ENCODE measurements at regions not wholly inside any gene's neighbourhood (a gene's known extent, or its start where the extent isn't known, plus 50 kb on each side); places are given as distances from the start of the nearest gene placed in this dataset.
"Not testable (repeated sequence)": the region's sequence is repeated elsewhere in the genome, so short reads cannot be mapped to it uniquely, and the experiment has no call there.

- ATAC-seq, result no peak
Observed at GRCh38 chr5:72760259-72760658, 56.2 kb upstream of the TNPO1 start.

DNA sequence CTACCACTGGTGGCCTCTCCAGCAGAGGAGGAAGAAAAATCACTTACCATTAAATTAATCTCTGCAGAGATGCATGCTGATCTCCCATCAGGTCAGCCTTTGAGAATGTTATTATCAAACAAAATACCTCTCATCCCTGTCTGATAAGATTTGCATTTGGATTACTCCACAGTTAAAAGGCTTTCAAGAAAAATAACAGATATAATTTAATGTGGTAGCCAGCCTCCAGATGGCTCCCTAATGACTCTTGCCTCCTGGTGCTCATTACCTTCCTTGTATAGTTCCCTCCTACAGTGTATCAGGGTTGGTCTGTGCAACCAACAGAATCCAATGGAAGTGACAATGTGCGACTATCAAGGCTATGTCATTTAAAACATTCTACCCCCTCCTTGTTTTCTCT is 63.6 kb upstream of the TNPO1 start:
- ATAC-seq, result no peak

- ATAC-seq, result no peak
Observed at GRCh38 chr5:72749362-72749997, 67.0 kb upstream of the TNPO1 start.

DNA sequence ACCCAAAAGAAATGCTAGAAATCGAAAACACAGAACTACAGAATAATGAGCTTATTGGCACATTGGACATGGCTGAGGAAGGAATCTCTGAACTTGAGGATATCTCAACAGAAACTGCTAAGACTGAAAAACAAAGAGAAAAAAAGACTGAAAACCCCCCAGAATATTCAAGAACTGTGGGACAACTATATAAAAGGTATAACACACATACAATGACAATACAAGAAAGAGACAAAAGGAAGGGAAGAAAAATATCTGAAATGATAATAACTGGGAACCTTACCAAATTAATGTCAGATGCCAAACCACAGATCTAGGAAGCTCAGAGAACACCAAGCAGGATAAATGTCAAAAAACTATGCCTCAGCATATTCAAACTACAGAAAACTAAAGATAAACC is 68.6 kb upstream of the TNPO1 start:
- no peak for ATAC-seq

DNA sequence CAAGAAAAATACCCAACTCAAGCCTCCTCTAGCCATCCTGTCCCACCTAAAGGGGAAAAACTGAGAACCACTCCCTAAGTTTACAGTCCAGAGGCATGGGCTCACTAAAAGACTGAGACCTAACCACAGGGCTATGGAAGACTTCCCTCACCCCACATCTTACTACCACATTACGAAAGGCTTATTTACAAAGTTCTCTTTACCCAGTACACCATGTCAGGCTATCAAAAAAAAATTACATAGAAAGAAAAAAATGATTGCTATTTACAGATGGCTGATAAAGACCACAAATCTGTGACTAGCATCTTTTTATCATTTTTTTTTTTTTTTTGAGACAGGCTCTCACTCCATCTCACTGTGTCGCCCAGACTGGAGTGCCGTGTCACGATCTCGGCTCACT is 69.7 kb upstream of the TNPO1 start:
- no peak for ATAC-seq

DNA sequence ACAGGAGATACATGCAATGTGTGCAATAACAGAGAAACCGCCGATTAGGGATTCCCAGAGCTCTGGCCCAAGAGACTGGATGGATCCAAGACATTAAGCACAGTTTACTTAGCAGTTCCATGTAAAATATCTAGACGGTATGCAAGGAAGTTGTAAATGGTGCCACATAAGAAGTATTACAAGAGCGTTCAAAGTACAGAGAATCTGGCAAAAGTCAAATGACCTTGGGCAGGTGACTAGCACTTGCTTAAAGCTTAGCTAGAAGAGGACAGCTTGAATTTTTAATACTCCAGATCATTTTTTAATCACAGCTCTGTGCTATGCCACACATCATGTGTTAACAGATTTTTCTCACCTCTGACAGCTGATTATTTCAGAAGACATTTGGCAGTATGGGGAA is 72.3 kb upstream of the TNPO1 start:
- ATAC-seq, result no peak

GRCh38 chr5:72741805-72742204 is 74.7 kb upstream of the TNPO1 start:
- no peak for ATAC-seq

DNA sequence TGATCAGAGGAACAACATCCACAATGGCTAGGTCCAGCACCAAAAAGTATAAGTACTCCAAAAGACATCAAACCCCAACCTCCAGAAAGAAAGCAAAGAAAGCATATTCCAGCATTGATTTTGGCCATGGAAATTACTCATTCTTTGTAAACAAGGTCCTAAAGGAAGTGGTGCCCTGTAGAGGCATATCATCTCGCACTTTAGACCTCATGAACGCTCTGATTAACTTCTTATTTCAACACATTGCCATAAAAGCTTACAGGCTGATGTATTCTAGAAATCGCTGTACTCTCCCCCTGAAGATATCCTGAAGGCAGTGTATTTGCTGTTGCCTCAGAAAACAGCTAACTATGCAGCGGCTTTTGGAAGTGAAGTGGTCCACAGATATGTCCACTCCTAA is 82.7 kb upstream of the TNPO1 start:
- ATAC-seq, result no peak

- no peak for ATAC-seq
Observed at GRCh38 chr5:72723581-72723980, 92.9 kb upstream of the TNPO1 start.

- ATAC-seq, result no peak
Observed at GRCh38 chr5:72722792-72723452, 93.5 kb upstream of the TNPO1 start.

- ATAC-seq, result no peak
Observed at GRCh38 chr5:72721844-72722243, 94.6 kb upstream of the TNPO1 start.

- ATAC-seq, result no peak
Observed at GRCh38 chr5:72720205-72720604, 96.3 kb upstream of the TNPO1 start.

- ATAC-seq, result no peak
Observed at GRCh38 chr5:72711351-72711750, 105.1 kb upstream of the TNPO1 start.

GRCh38 chr5:72709341-72709740 is 107.1 kb upstream of the TNPO1 start:
- no peak for ATAC-seq

DNA sequence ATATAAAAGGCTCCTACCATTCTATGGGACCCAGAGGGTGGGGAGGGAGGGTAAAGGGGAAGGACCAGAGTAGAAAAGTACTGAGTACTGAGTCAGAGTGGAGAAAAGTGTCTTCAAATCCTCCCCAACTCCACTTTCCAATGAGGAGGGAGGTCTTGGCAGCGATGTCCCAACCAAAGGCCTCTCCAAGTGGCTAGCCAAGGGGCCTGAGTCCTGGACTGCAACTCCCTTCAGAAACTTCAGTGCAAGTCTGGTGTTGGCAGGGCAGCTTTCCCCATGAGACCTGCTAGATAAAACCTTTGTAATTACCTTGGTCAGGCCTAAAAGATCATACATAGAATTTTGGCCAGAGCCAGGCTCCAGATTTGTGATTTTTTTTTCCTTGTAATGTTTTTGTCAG is 111.3 kb upstream of the TNPO1 start:
- ATAC-seq, result no peak

- no peak for ATAC-seq
Observed at GRCh38 chr5:72703876-72704275, 112.6 kb upstream of the TNPO1 start.

DNA sequence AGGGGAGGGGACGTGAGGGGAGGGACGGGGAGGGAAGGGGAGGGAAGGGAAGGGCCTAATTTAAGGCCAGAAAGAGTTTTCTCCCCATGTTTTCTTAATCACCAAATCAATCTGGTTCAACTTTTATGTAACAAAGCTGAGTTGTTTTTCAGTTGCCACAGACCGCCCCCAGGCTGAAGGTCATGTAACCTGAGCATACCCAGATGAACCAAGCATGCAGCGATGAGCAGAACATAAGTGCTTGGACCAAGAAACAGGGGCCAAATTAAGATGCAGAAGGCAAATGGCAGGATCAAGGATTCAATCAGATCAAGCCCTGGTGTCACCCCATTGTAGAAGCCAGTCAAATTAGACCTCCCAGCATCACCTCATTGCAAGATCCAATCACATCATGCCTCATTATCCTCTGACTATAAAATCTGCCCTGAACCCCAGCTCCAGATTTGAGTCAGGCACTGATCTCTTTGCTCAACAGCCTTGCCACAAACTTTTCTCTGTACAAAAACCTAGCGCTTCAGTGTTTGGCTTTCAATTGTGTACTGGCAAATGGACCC is 113.5 kb upstream of the TNPO1 start:
- ATAC-seq, result no peak

DNA sequence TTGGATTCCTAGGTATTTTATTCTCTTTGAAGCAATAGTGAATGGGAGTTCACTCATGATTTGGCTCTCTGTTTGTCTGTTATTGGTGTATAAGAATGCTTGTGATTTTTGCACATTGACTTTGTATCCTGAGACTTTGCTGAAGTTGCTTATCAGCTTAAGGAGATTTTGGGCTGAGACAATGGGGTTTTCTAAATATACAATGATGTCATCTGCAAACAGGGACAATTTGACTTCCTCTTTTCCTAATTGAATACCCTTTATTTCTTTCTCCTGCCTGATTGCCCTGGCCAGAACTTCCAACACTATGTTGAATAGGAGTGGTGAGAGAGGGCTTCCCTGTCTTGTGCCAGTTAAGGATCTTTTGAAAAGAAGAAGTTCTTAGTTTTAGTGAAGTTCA is 114.4 kb upstream of the TNPO1 start:
- not testable (repeated sequence) for ATAC-seq

- no peak for ATAC-seq
Observed at GRCh38 chr5:72698481-72698880, 118.0 kb upstream of the TNPO1 start.

DNA sequence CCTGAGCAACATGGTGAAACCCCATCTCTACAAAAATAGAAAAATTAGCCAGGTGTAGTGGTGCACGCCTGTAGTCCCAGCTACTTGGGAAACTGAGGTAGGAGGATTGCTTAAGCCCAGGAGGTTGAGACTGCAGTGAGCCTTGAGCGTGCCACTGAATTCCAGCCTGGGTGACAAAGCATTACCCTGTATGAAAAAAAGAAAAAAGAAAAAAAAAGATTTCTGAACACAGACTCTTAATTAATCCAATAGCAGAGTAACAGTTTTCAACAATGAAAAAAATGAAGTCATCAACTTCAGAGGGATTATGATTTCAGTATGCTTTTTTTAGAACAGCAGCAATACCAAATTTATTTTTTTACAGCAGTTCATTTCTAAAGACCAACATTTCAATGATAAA is 118.8 kb upstream of the TNPO1 start:
- ATAC-seq, result no peak

DNA sequence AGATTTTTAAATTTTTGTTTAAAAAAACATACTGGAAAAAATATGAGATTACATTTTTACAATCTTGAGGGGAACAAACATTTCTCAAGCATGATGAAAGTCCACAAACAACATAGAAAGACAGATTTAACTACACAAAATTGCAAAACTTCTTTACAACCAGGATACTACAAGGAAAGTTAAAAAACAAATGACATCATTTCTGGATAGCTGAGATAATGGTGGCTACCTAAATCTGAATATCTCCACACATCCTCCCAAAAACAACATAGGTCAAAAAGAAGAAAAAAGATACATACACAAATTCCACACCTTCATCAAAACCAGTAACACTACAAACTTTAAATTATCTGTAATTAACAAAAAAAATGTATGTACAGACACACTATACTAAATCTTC is 120.8 kb upstream of the TNPO1 start:
- ATAC-seq, result no peak

- no peak for ATAC-seq
Observed at GRCh38 chr5:72694856-72695255, 121.6 kb upstream of the TNPO1 start.

DNA sequence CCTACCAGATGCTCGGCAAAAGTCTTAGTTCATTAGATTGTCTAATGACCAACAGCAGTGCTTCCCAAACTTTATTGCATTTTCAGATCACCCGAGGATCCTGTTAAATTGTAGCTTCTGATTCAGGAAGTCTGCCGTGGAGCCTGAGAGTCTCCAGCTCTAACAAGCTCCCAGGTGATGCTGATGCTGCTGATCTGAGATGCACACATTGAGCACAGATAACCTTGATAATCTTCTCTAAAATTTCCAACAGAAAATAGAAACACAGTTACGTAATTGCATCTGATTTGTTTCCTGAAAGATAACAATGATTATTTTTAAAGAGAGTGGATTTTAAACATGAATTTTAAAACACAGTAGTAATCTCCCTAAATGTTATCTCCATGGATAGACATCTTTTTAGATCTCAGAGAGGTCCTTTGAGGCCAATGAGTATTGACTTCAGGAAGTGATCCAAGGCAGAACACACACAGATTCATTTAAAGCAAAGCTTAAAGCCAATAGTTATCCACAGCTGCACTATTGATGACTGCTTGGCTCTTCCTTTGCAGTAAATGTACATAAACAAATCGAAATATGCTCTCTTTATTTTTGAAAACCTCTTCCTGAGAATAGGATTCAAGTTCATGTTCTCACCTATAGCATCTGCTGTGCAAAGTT is 122.8 kb upstream of the TNPO1 start:
- ATAC-seq, result no peak

All from activated CD4-positive, CD25-positive, alpha-beta regulatory T cell treated with anti-CD3 and anti-CD28 coated beads, Interleukin-2, amount 50 U/mL, for 24 hours (primary cell).